ENCODE measurements at regions not wholly inside any gene's neighbourhood (a gene's known extent, or its start where the extent isn't known, plus 50 kb on each side); places are given as distances from the start of the nearest gene placed in this dataset.

- ChIA-PET POLR2A (no interaction called here), CTCF (no interaction called here)
- H3K4me1 ChIP-seq (ENCODE audit: control insufficient read depth, insufficient read depth, low read length) = no peaks in the 10 kb centered on the region; the same call in 1 of the 2 replicates
- H3K4me3 ChIP-seq (ENCODE audit: low read depth, low read length) = no peak overlapping the region
- H3K27ac ChIP-seq (ENCODE audit: extremely low read depth, low read depth, low read length) = no peak overlapping the region
- TF ChIP-seq ZNF354C (tag by site-specific recombination; IDR thresholded peaks at IDR 0.05; ENCODE audit: borderline replicate concordance, low read depth) = no peak
- no peak for TF ChIP-seq ZNF449 (tag by site-specific recombination; IDR thresholded peaks at IDR 0.05)
- TF ChIP-seq ZNF692 (tag by site-specific recombination; IDR thresholded peaks at IDR 0.05) = no peak
- TF ChIP-seq HOXD13 (CRISPR knock-in tag; IDR thresholded peaks at IDR 0.05; ENCODE audit: borderline replicate concordance) = no peak
- TF ChIP-seq ZIC2 (tag by site-specific recombination; IDR thresholded peaks at IDR 0.05) = no peak
- no peak for TF ChIP-seq ZNF302 (tag by site-specific recombination; IDR thresholded peaks at IDR 0.05; ENCODE audit: low read depth)
- TF ChIP-seq AEBP2 (tag by site-specific recombination; IDR thresholded peaks at IDR 0.05; ENCODE audit: borderline replicate concordance) = no peak
- TF ChIP-seq ZNF248 (tag by site-specific recombination; IDR thresholded peaks at IDR 0.05) = no peak
- peaks cover 2% of the 10 kb centered on the region; the same call in 1 of the 2 replicates for H3K9me3 ChIP-seq (ENCODE audit: control insufficient read depth, insufficient read depth, low read depth, low read length)
- no peaks in the 10 kb centered on the region for H3K36me3 ChIP-seq (ENCODE audit: control insufficient read depth in 2 of 2, insufficient read depth in 1 of 2, low read length in 2 of 2)
Measured at GRCh38 chr14:84961637-84962036, 568.3 kb upstream of the FLRT2 start.

- no peak overlapping the region for H3K27ac ChIP-seq (ENCODE audit: extremely low read depth, low read depth, low read length)
- no peaks in the 10 kb centered on the region; the same call in 1 of the 2 replicates for H3K4me1 ChIP-seq (ENCODE audit: control insufficient read depth, insufficient read depth, low read length)
- no peaks in the 10 kb centered on the region for H3K36me3 ChIP-seq (ENCODE audit: control insufficient read depth in 2 of 2, insufficient read depth in 1 of 2, low read length in 2 of 2)
- TF ChIP-seq ZNF623 (tag by site-specific recombination; IDR thresholded peaks at IDR 0.05) (no peak), ELK4 (IDR thresholded peaks at IDR 0.05; ENCODE audit: borderline replicate concordance, low read depth, low read length) (no peak), ZNF146 (tag by site-specific recombination; IDR thresholded peaks at IDR 0.05) (no peak), ZFP41 (tag by site-specific recombination; IDR thresholded peaks at IDR 0.05; ENCODE audit: borderline replicate concordance) (no peak), ZNF366 (tag by site-specific recombination; conservative IDR thresholded peaks at IDR 0.05) (no peak), ZNF174 (tag by site-specific recombination; IDR thresholded peaks at IDR 0.05) (no peak), ZNF645 (tag by site-specific recombination; IDR thresholded peaks at IDR 0.05) (no peak), ZNF704 (tag by site-specific recombination; IDR thresholded peaks at IDR 0.05) (no peak), ZNF10 (tag by site-specific recombination; IDR thresholded peaks at IDR 0.05) (no peak)
- POLR2A ChIA-PET = no interaction called here
- H3K4me3 ChIP-seq (ENCODE audit: low read depth, low read length) = no peak overlapping the region
- CTCF ChIA-PET = no interaction called here
- H3K9me3 ChIP-seq (ENCODE audit: control insufficient read depth, insufficient read depth, low read depth, low read length) = peaks cover 2% of the 10 kb centered on the region; the same call in 1 of the 2 replicates
Measured at GRCh38 chr14:84963518-84963917, 566.4 kb upstream of the FLRT2 start.
